Thyroid gland (tissue), 4 donors: ENCODE measurements at regions not wholly inside any gene's neighbourhood (a gene's known extent, or its start where the extent isn't known, plus 50 kb on each side); places are given as distances from the start of the nearest gene placed in this dataset.

Source experiments
- POLR2A ChIP-seq, 2 donors: fragments of 450-650 bp; IDR thresholded peaks; one replicate each; pipeline ENCODE4 v1.6.1; 2017; ENCODE audit warnings: antibody characterized with exemption in 2 of 2, mild to moderate bottlenecking in 2 of 2, moderate library complexity in 1 of 2
- TF ChIP-seq, protein P1 (sequence below), 6 experiments: fragments of 200-600 bp in 3 of 6; fragments of 450-650 bp in 3 of 6; sonication (generic) in 3 of 6; IDR thresholded peaks; one replicate each; pipeline ENCODE4 v1.5.1; 2016 to 2019; ENCODE audit warnings: antibody characterized with exemption in 6 of 6, mild to moderate bottlenecking in 2 of 6, inconsistent platforms in 1 of 6, moderate library complexity in 1 of 6

DNA sequence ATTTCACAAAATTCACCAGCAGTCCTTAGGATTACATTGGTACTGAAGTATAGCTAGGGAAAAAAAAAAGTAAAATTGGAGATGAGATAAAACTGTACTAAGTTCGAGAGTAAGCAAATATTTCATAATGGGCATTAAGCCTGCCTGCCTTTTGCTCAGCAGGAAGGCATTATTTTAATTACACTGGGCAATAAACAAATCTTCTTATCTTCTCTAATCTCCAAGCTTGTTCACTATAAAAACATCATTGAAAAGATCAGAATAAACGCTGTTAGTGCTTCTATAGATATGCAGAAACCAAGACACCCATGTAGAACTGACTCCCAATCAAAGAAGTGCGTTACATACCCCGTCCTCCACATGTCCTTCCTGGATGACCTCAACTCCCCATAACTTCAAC, 174.2 kb upstream of the CHODL start:
- TF ChIP-seq POLR2A (IDR thresholded peaks at IDR 0.05), result no peak
- TF ChIP-seq, protein P1, sequence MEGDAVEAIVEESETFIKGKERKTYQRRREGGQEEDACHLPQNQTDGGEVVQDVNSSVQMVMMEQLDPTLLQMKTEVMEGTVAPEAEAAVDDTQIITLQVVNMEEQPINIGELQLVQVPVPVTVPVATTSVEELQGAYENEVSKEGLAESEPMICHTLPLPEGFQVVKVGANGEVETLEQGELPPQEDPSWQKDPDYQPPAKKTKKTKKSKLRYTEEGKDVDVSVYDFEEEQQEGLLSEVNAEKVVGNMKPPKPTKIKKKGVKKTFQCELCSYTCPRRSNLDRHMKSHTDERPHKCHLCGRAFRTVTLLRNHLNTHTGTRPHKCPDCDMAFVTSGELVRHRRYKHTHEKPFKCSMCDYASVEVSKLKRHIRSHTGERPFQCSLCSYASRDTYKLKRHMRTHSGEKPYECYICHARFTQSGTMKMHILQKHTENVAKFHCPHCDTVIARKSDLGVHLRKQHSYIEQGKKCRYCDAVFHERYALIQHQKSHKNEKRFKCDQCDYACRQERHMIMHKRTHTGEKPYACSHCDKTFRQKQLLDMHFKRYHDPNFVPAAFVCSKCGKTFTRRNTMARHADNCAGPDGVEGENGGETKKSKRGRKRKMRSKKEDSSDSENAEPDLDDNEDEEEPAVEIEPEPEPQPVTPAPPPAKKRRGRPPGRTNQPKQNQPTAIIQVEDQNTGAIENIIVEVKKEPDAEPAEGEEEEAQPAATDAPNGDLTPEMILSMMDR (IDR thresholded peaks at IDR 0.05), result no peak
